Smooth muscle cell of the brain vasculature (primary cell): ENCODE measurements at regions not wholly inside any gene's neighbourhood (a gene's known extent, or its start where the extent isn't known, plus 50 kb on each side); places are given as distances from the start of the nearest gene placed in this dataset.
A peak's percentile ranks its signal among the peaks of the same experiment; 100 is the strongest.
"Not testable (repeated sequence)": the region's sequence is repeated elsewhere in the genome, so short reads cannot be mapped to it uniquely, and the experiment has no call there.

Source experiments
- DNase-seq: peaks from one replicate; pipeline ENCODE4 v3.0.0-alpha.2; 2012; ENCODE audit warnings: low read depth, low spot score

DNA sequence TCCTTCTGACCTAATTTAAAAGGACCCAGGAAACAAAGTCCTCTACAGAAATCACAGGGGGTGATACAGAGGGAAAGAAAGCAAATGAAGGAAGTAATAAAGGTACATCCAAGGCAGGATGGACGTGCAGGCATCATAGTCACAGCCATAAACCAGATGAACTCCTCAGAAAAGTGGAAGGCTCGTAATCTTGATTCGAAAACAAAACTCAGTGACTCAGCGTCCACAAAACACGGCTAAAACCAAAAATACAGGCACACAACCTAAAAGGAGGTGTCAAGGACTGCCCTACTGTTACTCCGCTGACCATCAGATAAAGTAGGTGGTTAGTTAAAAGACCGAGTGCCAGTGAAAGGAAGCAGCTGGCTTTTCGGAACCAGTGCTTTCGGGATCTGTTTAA lies 81.5 kb downstream of the TRIM69 start:
- DNase-seq: not testable (repeated sequence)

- not testable (repeated sequence) for DNase-seq
Observed at GRCh38 chr15:44819331-44819987, 83.1 kb downstream of the TRIM69 start.

DNA sequence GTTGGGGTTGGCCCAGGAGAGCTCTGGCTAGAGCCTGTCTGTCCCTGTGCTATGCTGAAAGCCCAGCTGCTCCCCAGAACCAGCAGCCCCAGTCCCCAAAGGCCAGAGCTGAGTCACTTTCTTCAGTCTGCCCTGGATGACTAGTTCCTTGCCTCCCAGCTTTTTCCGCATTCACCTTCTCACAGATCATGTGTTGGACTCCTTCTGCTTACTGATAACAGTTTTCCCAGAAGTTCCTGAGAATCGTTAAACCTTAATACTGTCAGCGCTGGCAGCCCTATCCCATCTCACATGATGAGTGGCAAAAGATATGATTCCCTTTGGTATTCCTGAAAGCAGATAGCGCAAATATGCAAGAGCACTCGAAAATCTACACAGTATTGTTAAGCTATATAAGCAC lies 84.2 kb downstream of the TRIM69 start:
- DNase-seq: not testable (repeated sequence)

DNA sequence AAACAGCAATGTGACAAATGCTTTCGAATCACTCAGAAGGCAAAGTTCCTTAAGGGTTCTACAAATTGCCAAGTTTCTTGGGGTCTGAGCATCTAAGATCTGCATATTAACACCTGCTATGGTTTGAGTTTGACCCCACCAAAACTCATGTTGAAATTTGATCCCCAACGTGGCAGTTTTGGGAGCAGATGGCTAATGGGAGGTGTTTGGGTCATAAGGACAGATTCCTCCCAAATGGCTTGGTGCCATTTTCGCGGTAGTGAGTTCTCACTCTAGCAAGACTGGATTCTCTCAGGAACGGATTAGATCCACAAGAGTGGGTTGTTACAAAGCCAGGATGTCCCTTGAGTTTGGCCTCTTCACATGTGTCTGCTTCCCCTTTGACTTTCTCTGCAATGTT lies 84.6 kb downstream of the TRIM69 start:
- DNase-seq: not testable (repeated sequence)

DNA sequence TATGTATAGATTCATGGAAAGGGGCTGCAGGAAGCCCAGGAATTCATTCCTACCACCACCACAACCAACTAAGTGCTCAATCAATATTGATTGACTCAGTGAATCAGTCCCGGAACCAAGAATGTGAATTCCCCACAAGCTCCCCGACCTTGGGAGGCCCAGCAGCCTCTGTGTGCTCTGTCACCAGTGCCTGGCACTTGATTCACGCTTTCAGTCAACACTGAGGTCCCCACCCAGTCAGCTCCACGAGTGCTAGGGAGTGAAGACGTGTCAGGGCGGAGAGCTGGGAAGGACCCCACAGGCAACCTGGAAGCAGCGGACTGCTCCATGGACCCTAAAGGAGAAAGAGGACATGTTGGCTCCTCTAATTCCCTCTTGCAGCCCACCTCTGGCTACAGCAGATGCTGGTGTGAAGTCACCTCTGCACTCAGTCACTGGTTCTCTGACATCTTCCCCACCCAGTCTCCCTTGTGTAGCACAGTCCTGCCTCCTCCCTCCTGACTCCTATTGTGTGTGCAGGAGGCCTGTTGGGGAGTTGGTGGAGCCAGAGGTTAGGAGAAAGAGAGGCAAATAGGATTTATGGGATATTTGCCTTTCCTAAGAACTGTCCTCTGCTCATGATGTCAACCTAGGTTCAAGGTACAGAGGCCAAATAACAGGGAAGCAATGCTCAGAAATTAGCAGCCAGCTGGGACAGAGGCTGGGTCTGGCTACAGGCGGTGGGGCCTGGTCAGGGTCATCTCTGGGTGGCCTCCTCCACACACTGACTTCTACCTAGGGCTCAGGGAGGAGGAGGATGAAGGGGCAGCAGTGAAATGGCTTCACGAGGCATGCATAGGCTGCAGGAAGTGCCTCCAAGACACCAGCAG lies 88.2 kb downstream of the TRIM69 start:
- DNase-seq: not testable (repeated sequence)

DNA sequence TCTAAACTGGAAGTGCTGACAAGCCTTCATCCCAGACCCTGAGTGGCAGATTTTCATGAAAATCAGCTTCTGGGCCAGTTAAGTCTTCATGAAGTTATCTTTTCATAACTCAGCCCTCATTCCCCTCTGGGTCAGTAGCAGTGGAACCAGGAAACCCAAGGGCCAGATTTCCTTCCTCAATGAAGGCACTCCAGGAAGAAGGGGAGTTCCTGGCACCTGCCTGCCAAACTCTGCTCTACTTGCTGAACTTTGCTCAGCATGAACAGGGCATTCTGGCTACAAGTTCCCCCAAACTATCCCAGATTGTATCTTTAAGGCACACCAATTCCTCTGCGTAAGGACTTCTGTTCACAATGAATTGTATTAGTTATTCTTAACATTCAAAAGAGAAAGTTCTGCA lies 90.3 kb downstream of the TRIM69 start:
- not testable (repeated sequence) for DNase-seq

- not testable (repeated sequence) for DNase-seq
Observed at GRCh38 chr15:44828229-44828914, 92.0 kb downstream of the TRIM69 start.

- DNase-seq: not testable (repeated sequence)
Observed at GRCh38 chr15:44829150-44829549, 92.8 kb downstream of the TRIM69 start.

- DNase-seq: not testable (repeated sequence)
Observed at GRCh38 chr15:44830692-44831408, 94.5 kb downstream of the TRIM69 start.

GRCh38 chr15:44831409-44831741 lies 95.0 kb downstream of the TRIM69 start:
- not testable (repeated sequence) for DNase-seq

DNA sequence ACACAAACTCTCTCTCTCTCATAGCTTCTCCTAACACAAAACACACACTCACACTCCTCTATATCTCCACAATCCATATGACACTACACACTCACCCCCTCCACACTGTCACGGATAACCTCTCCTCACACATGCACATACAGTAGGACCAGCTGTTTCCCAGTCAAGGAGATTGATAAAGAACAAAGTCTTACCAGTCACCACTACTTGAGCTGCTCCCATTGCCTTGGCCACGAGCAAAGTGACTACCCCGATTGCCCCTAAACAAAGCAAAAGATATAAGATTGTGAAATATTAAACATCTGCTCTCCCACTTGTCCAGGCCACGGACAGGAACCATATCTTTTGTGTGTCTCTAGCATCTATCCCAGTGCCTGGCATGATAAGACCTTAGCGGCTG lies 95.8 kb downstream of the TRIM69 start:
- DNase-seq: not testable (repeated sequence)

DNA sequence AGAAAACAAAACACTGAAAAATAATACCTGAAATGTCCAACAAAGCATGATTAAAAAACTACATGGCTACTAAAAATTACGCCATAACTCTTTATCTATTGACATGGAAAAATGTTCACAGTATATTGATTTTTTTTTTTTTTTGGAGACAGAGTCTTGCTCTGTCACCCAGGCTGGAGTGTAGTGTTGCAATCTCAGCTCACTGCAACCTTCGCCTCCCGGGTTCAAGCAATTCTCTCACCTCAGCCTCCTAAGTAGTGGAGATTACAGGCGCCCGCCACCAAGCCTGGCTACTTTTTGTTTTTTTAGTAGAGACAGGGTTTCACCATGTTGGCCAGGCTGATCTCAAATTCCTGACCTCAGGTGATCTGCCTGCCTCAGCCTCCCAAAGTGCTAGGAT lies 96.8 kb downstream of the TRIM69 start:
- DNase-seq: not testable (repeated sequence)

- DNase-seq: not testable (repeated sequence)
Observed at GRCh38 chr15:44833761-44834160, 97.4 kb downstream of the TRIM69 start.

- not testable (repeated sequence) for DNase-seq
Observed at GRCh38 chr15:44835082-44835481, 98.8 kb downstream of the TRIM69 start.

GRCh38 chr15:44836094-44836493 lies 99.8 kb downstream of the TRIM69 start:
- no peak for DNase-seq

- DNase-seq: peak; percentile 18
Observed at GRCh38 chr15:44838929-44839328, 102.6 kb downstream of the TRIM69 start.

DNA sequence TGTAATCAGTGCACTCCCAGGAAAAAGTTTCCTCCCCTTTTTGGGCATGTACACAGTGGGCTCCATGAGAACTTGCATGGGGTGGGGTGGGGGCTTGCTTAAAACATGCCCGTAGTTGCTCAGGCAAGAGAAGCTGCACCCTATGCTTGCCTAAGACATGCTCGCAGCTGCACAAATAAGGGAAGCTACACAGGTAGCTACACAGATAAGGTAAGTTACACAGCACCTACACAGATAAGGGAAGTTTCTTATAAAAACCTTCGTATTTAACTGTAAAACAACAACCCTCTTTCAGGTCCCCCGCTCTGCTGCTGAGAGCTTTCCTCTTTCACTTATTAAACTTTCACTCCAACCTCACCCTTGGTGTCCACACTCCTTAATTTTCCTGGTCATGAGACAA lies 105.4 kb downstream of the TRIM69 start:
- DNase-seq: not testable (repeated sequence)

GRCh38 chr15:44842883-44843282 lies 106.6 kb downstream of the TRIM69 start:
- DNase-seq: not testable (repeated sequence)

DNA sequence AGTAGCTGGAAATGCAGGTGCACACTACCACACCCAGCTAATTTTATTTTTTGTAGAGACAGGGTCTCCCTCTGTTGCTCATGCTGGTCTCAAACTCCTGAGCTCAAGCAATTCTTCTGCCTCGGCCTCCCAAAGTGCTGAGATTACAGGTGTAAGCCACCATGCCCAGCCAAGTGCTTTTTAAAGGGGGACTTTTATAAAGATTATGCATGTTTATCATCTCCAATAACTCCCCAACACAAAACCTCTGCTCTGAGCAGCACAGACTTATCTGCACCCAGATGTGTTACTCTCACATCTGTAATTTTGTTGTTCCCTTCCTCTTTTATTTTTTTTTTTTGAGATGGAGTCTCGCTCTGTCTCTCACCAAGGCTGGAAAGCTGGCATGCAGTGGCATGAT lies 108.6 kb downstream of the TRIM69 start:
- DNase-seq: not testable (repeated sequence)

DNA sequence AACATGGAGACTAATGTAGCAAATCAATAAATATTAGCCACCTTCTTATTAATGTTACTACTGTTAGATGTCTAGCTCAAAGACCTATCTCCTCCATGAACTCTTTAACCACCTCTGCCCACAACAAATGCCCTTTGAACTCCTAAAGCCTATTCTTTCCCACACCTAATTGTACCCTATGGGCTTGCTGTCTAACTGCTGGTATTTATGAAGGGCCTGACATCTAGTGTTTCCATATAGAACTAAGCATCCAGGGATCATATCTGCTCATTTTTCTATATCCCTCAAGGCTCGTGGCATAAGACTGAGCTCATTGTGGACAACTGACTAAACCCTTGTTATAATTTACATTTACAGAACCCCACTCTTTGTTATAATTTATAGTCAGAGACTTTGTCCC lies 109.8 kb downstream of the TRIM69 start:
- not testable (repeated sequence) for DNase-seq

- DNase-seq: not testable (repeated sequence)
Observed at GRCh38 chr15:44847555-44847954, 108.9 kb upstream of the TERB2 start.

DNA sequence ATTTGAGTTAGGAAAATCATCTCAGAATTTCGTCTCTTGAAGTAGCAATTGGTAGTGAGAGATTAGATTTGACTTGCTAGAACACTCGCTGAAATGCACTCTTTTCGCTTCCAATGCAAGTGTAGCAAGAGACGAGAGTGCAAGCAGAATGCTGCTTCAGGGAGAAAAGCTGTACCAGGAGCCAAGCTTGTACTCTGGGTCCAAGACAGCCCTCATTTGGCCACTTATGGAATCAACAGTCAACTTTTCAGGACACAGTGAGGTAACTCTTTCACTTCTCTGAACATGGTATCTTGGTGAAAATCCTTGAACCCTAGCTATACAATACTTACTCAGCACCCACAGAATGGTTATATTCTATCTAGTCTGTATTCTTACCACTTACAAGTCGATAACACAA lies 107.6 kb upstream of the TERB2 start:
- DNase-seq: not testable (repeated sequence)
